Right lobe of liver (tissue), 4 donors: ENCODE measurements at regions not wholly inside any gene's neighbourhood (a gene's known extent, or its start where the extent isn't known, plus 50 kb on each side); places are given as distances from the start of the nearest gene placed in this dataset.

Source experiments
- CTCF ChIP-seq, 4 donors: fragments of 200-600 bp in 3 of 4; fragments of 450-650 bp in 1 of 4; IDR thresholded peaks; one replicate each; pipeline versions ENCODE4 v1.5.1 to v1.8.0; 2016 to 2022; ENCODE audit warnings: antibody characterized with exemption in 4 of 4, mild to moderate bottlenecking in 2 of 4
- POLR2A ChIP-seq: fragments of 450-650 bp; IDR thresholded peaks from one replicate; pipeline ENCODE4 v1.6.1; 2017; ENCODE audit warnings: antibody characterized with exemption, mild to moderate bottlenecking
- donor health status: DM: no; HTN: no; CAD: no.
- donor health status: DM: no; HTN: no; CAD: no.
- donor health status: DM: no; HTN: yes; CAD: no.

GRCh38 chr19:30144242-30144758 is 202.3 kb downstream of the URI1 start:
- TF ChIP-seq POLR2A, result no peak
- no peak for TF ChIP-seq CTCF (IDR thresholded peaks at IDR 0.05)
